VCaP (cell line): ENCODE measurements at regions not wholly inside any gene's neighbourhood (a gene's known extent, or its start where the extent isn't known, plus 50 kb on each side); places are given as distances from the start of the nearest gene placed in this dataset.
"Not testable (repeated sequence)": the region's sequence is repeated elsewhere in the genome, so short reads cannot be mapped to it uniquely, and the experiment has no call there.

Experiments
- H3K27ac ChIP-seq: fragments of 450-650 bp; 2 replicates; pipeline ENCODE4 v1.5.1; 2017
- TF ChIP-seq, protein P1 (sequence below): fragments of 450-650 bp; conservative IDR thresholded peaks from 2 replicates; pipeline ENCODE4 v1.5.1; 2017; ENCODE audit warnings: mild to moderate bottlenecking, moderate library complexity

DNA sequence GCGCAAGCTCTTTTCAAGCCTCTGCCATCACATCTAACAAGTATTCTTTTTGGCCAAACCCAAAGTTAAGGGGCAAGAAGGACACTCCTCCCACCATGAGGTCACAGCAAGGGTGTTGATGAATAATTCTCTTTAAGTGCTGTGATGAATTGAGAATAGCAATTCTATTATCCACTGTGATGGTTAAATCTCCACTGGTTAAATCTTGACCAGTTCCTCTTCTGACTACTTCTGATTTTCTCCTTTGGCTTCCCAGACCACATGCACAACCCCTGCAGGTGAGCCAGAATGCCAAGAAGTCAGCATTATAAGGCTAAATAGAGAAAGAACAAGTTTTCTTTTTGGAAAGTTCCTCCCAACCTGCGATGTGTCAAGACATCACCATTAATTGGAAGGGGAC, 90.6 kb upstream of the BCL2L14 start:
- TF ChIP-seq, protein P1, sequence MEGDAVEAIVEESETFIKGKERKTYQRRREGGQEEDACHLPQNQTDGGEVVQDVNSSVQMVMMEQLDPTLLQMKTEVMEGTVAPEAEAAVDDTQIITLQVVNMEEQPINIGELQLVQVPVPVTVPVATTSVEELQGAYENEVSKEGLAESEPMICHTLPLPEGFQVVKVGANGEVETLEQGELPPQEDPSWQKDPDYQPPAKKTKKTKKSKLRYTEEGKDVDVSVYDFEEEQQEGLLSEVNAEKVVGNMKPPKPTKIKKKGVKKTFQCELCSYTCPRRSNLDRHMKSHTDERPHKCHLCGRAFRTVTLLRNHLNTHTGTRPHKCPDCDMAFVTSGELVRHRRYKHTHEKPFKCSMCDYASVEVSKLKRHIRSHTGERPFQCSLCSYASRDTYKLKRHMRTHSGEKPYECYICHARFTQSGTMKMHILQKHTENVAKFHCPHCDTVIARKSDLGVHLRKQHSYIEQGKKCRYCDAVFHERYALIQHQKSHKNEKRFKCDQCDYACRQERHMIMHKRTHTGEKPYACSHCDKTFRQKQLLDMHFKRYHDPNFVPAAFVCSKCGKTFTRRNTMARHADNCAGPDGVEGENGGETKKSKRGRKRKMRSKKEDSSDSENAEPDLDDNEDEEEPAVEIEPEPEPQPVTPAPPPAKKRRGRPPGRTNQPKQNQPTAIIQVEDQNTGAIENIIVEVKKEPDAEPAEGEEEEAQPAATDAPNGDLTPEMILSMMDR: no peak
- no peak overlapping the region for H3K27ac ChIP-seq

DNA sequence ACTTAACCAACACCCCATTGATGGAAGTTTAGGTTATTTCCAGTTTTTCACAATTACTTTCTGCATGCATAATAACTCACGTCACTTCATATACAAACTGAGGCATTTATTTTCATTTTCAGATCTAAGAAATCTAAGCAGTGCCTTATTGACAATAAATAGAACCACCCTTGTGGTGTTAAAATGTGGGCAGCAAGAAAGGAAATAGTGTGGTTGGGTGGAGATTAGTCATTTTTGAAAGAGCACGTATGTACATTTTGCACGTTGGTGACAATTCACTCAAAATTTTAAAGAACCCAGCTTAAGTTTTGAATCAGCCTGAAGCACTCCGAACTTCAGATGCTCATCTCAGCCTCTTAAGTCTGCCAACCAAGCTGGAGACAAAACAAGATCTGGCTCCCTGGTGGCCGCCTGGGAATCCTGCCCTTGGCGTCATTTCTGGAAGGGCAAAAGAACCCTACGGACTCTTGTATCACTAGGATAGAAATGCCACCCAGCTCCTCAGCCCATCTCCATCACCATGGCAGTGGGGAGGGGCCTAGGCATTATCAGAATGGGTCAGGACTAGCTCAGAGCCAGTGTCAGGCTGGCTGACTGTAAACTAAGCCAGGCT, 89.5 kb upstream of the BCL2L14 start:
- TF ChIP-seq, protein P1: no peak
- no peak overlapping the region for H3K27ac ChIP-seq

DNA sequence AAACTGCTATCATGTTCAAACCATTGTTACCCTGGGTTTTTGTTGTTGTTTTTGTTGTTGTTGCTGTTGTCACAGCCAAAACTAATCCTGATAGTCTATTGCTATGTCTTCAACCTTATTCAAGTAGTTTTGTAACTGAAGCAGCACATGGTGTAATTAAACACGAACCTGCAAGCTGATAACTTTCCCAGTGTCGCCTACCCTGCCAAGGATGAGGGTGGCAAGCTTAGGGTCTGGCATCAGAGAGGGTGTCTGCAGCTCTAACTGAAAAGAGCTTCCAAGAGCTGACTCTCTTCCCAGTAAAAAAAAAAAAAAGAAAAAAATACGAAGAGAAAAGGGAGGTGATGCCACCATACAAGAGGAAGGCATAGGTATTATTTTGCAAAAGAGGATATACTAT, 86.3 kb upstream of the BCL2L14 start:
- H3K27ac ChIP-seq: no peak overlapping the region
- TF ChIP-seq, protein P1: no peak

GRCh38 chr12:11986165-11986564, 84.6 kb upstream of the BCL2L14 start:
- H3K27ac ChIP-seq: no peak overlapping the region
- TF ChIP-seq, protein P1: no peak

DNA sequence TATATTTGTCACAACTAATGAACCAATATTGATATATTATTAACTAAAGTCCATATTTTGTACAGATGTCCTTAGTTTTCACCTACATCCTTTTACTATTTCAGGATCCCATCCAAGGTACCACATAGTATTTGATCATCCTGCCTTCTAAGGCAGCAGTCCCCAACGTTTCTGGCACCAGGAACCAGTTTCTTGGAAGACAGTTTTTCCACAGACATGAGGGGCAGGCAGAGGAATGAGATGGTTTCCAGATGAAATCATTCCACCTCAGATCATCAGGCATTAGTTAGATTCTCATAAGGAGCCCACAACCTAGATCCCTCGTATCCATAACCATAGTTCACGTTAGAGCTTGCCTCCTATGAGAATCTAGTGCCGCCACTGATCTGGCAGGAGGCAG, 82.8 kb upstream of the BCL2L14 start:
- TF ChIP-seq, protein P1: no peak
- H3K27ac ChIP-seq: no peak overlapping the region

DNA sequence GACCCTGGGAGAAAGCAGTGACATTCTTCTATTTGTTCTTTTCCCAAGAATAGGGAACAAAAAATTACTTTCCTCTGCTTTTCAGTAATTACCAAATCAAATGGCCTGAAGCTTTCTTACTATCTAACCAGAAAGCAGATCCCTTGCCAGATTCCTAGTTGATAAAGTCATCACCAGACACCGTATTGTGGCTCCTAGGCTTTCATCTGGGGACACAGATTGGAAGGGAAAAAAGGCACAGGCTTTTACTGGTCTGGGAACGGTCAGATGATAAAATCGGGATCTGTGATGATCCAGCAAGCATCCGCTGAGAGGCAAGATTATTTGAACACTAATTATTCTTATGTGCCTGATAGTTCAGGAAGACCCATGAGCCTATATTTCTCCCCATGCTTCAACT, 79.1 kb upstream of the BCL2L14 start:
- TF ChIP-seq, protein P1: no peak
- H3K27ac ChIP-seq: no peak overlapping the region

DNA sequence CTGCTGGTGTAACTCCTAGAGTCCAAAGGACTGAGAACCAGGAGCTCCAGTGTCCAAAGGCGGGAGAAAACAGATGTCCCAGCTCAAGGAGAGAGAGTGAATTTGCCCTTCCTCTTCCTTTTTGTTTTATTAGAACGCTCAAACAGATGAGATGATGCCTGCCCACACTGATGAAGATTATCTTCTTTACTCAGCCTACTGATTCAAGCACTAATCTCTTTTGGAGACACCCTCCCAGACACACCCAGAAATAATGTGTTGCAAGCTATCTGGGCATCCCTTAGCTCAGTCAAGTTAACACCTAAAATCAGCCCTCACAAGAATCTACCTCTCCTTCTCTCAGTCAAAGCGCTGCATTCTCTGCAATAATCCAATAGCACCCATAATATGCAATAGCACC, 78.2 kb upstream of the BCL2L14 start:
- H3K27ac ChIP-seq: no peak overlapping the region
- TF ChIP-seq, protein P1: no peak

GRCh38 chr12:11998307-11998943, 72.3 kb upstream of the BCL2L14 start:
- not testable (repeated sequence) for H3K27ac ChIP-seq
